H9 (cell line): ENCODE measurements at regions not wholly inside any gene's neighbourhood (a gene's known extent, or its start where the extent isn't known, plus 50 kb on each side); places are given as distances from the start of the nearest gene placed in this dataset.

Experiments
- DNase-seq: peaks from one replicate; pipeline ENCODE4 v3.0.0-alpha.2; 2017
- H2AFZ ChIP-seq: one replicate; pipeline ENCODE4 v1.6.1; 2013; ENCODE audit warnings: mild to moderate bottlenecking, low read length, control low read depth, moderate library complexity
- H2AK5ac ChIP-seq: 2 replicates; pipeline ENCODE4 v1.6.1; 2013; ENCODE audit warnings: low read length, control low read depth, mixed read lengths; ENCODE audit not compliant: insufficient read length
- H2BK120ac ChIP-seq: one replicate; pipeline ENCODE4 v1.6.1; 2013; ENCODE audit warnings: low read depth, mild to moderate bottlenecking, low read length, control low read depth, inconsistent platforms; ENCODE audit not compliant: poor library complexity, severe bottlenecking
- H2BK12ac ChIP-seq: 2 replicates; pipeline ENCODE4 v1.6.1; 2013; ENCODE audit warnings: low read length, control low read depth, mixed read lengths, low read depth; ENCODE audit not compliant: insufficient read length
- H2BK15ac ChIP-seq: 2 replicates; pipeline ENCODE4 v1.6.1; 2013; ENCODE audit warnings: low read depth, low read length, control low read depth
- H2BK20ac ChIP-seq: one replicate; pipeline ENCODE4 v1.6.1; 2013; ENCODE audit warnings: low read depth, mild to moderate bottlenecking, low read length, control low read depth, inconsistent platforms; ENCODE audit not compliant: poor library complexity, severe bottlenecking
- H2BK5ac ChIP-seq: 2 replicates; pipeline ENCODE4 v1.6.1; 2013; ENCODE audit warnings: low read length, control low read depth, mixed read lengths; ENCODE audit not compliant: insufficient read length
- H3K14ac ChIP-seq: 2 replicates; pipeline ENCODE4 v1.6.1; 2013; ENCODE audit warnings: low read length, control low read depth; ENCODE audit not compliant: insufficient read depth
- H3K18ac ChIP-seq: 2 replicates; pipeline ENCODE4 v1.6.1; 2013; ENCODE audit warnings: low read depth, mild to moderate bottlenecking, mixed read lengths, low read length, control low read depth; ENCODE audit not compliant: insufficient read length
- H3K23ac ChIP-seq: 2 replicates; pipeline ENCODE4 v1.6.1; 2013; ENCODE audit warnings: low read length, control low read depth, mixed read lengths, low read depth; ENCODE audit not compliant: insufficient read length
- H3K23me2 ChIP-seq: 2 replicates; pipeline ENCODE4 v1.6.1; 2013; ENCODE audit warnings: low read depth, mild to moderate bottlenecking, mixed read lengths, low read length, control low read depth; ENCODE audit not compliant: insufficient read length, poor library complexity, severe bottlenecking
- H3K27ac ChIP-seq: 2 replicates; pipeline ENCODE4 v1.5.1; 2013; ENCODE audit warnings: low read length, control low read depth, mixed read lengths, low read depth; ENCODE audit not compliant: insufficient read length
- H3K27me3 ChIP-seq: 2 replicates; pipeline ENCODE4 v1.6.1; 2013; ENCODE audit warnings: low read length, control low read depth, inconsistent platforms; ENCODE audit not compliant: insufficient read depth
- H3K4ac ChIP-seq: 2 replicates; pipeline ENCODE4 v1.6.1; 2013; ENCODE audit warnings: low read depth, mild to moderate bottlenecking, control low read depth, inconsistent platforms, low read length, moderate library complexity
- H3K4me1 ChIP-seq: 2 replicates; pipeline ENCODE4 v1.6.1; 2013; ENCODE audit warnings: low read length, control low read depth, inconsistent platforms; ENCODE audit not compliant: insufficient read depth
- H3K4me2 ChIP-seq: 2 replicates; pipeline ENCODE4 v1.6.1; 2013; ENCODE audit warnings: low read length, control low read depth, mixed read lengths; ENCODE audit not compliant: insufficient read length, insufficient read depth
- H3K56ac ChIP-seq: 2 replicates; pipeline ENCODE4 v1.6.1; 2013; ENCODE audit warnings: low read depth, mild to moderate bottlenecking, mixed read lengths, low read length, control low read depth; ENCODE audit not compliant: insufficient read length
- H3K79me1 ChIP-seq: 2 replicates; pipeline ENCODE4 v1.6.1; 2013; ENCODE audit warnings: low read depth, mild to moderate bottlenecking, moderate library complexity, low read length, control low read depth, inconsistent platforms; ENCODE audit not compliant: insufficient read depth, poor library complexity, severe bottlenecking
- H3K79me2 ChIP-seq: 2 replicates; pipeline ENCODE4 v1.6.1; 2013; ENCODE audit warnings: low read length, control low read depth, inconsistent platforms; ENCODE audit not compliant: insufficient read depth
- H3K9ac ChIP-seq: 2 replicates; pipeline ENCODE4 v1.6.1; 2013; ENCODE audit warnings: low read length, control low read depth, mixed read lengths; ENCODE audit not compliant: insufficient read length; ENCODE audit errors: extremely low read depth
- H3K9me3 ChIP-seq: one replicate; pipeline ENCODE4 v1.6.1; 2013; ENCODE audit warnings: low read depth, low read length, inconsistent platforms; ENCODE audit not compliant: control insufficient read depth
- H3T11ph ChIP-seq: one replicate; pipeline ENCODE4 v1.6.1; 2013; ENCODE audit warnings: mild to moderate bottlenecking, low read length, control low read depth, inconsistent platforms
- H4K20me1 ChIP-seq: one replicate; pipeline ENCODE4 v1.6.1; 2013; ENCODE audit not compliant: control insufficient read depth, insufficient read length, insufficient read depth
- H4K5ac ChIP-seq: 2 replicates; pipeline ENCODE4 v1.6.1; 2013; ENCODE audit warnings: low read depth, mild to moderate bottlenecking, mixed read lengths, low read length, control low read depth; ENCODE audit not compliant: insufficient read length
- H4K8ac ChIP-seq: replicated peaks from 2 replicates; pipeline ENCODE4 v1.6.1; 2013; ENCODE audit warnings: low read length, control low read depth, mixed read lengths, low read depth; ENCODE audit not compliant: insufficient read length
- H4K91ac ChIP-seq: 2 replicates; pipeline ENCODE4 v1.6.1; 2013; ENCODE audit warnings: low read depth, mild to moderate bottlenecking, moderate library complexity, mixed read lengths, low read length, control low read depth; ENCODE audit not compliant: insufficient read length
- H3K27ac Mint-ChIP-seq, 3 experiments: 2 replicates in 2 of 3; 3 replicates in 1 of 3; pipeline ENCODE4 v1.8.0; 2020 to 2021; ENCODE audit warnings: mixed read lengths in 3 of 3, mild to moderate bottlenecking in 1 of 3, moderate library complexity in 1 of 3
- H3K27me3 Mint-ChIP-seq: 2 replicates; pipeline ENCODE4 v1.8.0; 2021; ENCODE audit warnings: low read depth, mild to moderate bottlenecking, moderate library complexity, mixed read lengths
- H3K36me3 Mint-ChIP-seq, 3 experiments: 2 replicates in 2 of 3; 3 replicates in 1 of 3; pipeline ENCODE4 v1.8.0; 2020 to 2021; ENCODE audit warnings: low read depth in 3 of 3, mixed read lengths in 3 of 3; ENCODE audit not compliant: insufficient read depth in 1 of 3
- H3K4me1 Mint-ChIP-seq, 2 experiments: 2 replicates each; pipeline ENCODE4 v1.8.0; 2020; ENCODE audit warnings: mixed read lengths in 2 of 2
- H3K4me3 Mint-ChIP-seq, 2 experiments: 2 replicates in 1 of 2; 3 replicates in 1 of 2; pipeline ENCODE4 v1.8.0; 2020 to 2021; ENCODE audit warnings: mild to moderate bottlenecking in 2 of 2, mixed read lengths in 2 of 2, moderate library complexity in 1 of 2
- H3K9me3 Mint-ChIP-seq, 2 experiments: 2 replicates in 1 of 2; 3 replicates in 1 of 2; pipeline ENCODE4 v1.8.0; 2020; ENCODE audit warnings: mild to moderate bottlenecking in 2 of 2, mixed read lengths in 2 of 2, moderate library complexity in 1 of 2
- WGBS: extraction: QIAGEN DNeasy Blood & Tissue Kit; methylation state at CpG from one replicate; pipeline ENCODE4 v1.1.7; 2013; ENCODE audit warnings: missing lambda C conversion rate, low lambda C conversion rate, mixed read lengths; ENCODE audit not compliant: insufficient read length; ENCODE audit errors: extremely low coverage; 5-methylcytosine and 5-hydroxymethylcytosine counted together
- TF ChIP-seq, protein P1 (sequence below): fragments of 200-600 bp; sonication (generic); conservative IDR thresholded peaks from 3 replicates; pipeline ENCODE4 v1.8.0; 2021; ENCODE audit warnings: antibody characterized with exemption, mild to moderate bottlenecking

DNA sequence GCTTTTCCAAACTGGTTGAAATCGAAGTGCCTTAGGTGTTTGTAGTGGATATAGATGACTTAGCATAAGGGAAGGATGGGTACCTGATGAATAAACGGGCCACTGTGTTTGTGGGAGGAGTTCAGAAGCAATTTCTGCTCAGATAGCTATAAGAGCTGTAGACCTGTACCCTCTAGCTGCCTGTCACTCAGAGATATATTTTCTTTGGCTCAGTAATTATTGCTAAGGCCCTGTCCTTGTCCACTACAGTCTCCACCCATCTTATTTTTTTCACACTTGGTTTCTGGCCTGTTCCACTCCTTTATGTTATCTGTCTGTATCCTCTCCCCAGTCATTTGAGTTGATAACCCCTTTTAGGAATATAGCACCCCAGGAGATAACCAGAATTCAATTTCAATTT lies 74.8 kb upstream of the RMST start:
- Histone ChIP-seq H2BK15ac (no peak overlapping the region), H3K27ac (no peak overlapping the region), H3K56ac (no peak overlapping the region), H2AK5ac (no peak overlapping the region), H4K8ac (no peak overlapping the region), H2AFZ (no peak overlapping the region), H3T11ph (no peak overlapping the region), H3K4ac (no peak overlapping the region), H3K14ac (no peak overlapping the region), H3K18ac (no peak overlapping the region), H3K23me2 (no peaks in the 10 kb centered on the region), H3K23ac (no peak overlapping the region), H4K20me1 (no peaks in the 10 kb centered on the region), H3K79me1 (no peaks in the 10 kb centered on the region), H3K4me2 (no peak overlapping the region), H2BK12ac (no peak overlapping the region), H3K4me1 (no peaks in the 10 kb centered on the region), H2BK5ac (no peak overlapping the region), H4K5ac (no peak overlapping the region), H3K79me2 (no peaks in the 10 kb centered on the region), H4K91ac (no peak overlapping the region), H2BK20ac (no peak overlapping the region), H3K27me3 (no peaks in the 10 kb centered on the region), H2BK120ac (no peak overlapping the region), H3K9me3 (no peaks in the 10 kb centered on the region), H3K9ac (no peak overlapping the region)
- no CpG with 5 or more reads among the region's 2 CpGs for WGBS
- DNase-seq, result no peak
- Mint-ChIP-seq H3K9me3 (peaks cover 2% of the 10 kb centered on the region in 2 experiments; a peak in 3 of 5 replicates), H3K4me3 (no peak overlapping the region), H3K36me3 (peaks cover 0 to 2% (median 0%) of the 10 kb centered on the region in 3 experiments; a peak in 1 of 7 replicates), H3K27me3 (no peaks in the 10 kb centered on the region), H3K27ac (no peak overlapping the region), H3K4me1 (peaks cover 3 to 5% of the 10 kb centered on the region in 2 experiments; a peak in 3 of 4 replicates)
- TF ChIP-seq, protein P1, sequence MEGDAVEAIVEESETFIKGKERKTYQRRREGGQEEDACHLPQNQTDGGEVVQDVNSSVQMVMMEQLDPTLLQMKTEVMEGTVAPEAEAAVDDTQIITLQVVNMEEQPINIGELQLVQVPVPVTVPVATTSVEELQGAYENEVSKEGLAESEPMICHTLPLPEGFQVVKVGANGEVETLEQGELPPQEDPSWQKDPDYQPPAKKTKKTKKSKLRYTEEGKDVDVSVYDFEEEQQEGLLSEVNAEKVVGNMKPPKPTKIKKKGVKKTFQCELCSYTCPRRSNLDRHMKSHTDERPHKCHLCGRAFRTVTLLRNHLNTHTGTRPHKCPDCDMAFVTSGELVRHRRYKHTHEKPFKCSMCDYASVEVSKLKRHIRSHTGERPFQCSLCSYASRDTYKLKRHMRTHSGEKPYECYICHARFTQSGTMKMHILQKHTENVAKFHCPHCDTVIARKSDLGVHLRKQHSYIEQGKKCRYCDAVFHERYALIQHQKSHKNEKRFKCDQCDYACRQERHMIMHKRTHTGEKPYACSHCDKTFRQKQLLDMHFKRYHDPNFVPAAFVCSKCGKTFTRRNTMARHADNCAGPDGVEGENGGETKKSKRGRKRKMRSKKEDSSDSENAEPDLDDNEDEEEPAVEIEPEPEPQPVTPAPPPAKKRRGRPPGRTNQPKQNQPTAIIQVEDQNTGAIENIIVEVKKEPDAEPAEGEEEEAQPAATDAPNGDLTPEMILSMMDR, result no peak
